Stromal cell of bone marrow (primary cell): ENCODE measurements at regions not wholly inside any gene's neighbourhood (a gene's known extent, or its start where the extent isn't known, plus 50 kb on each side); places are given as distances from the start of the nearest gene placed in this dataset.
"Not testable (repeated sequence)": the region's sequence is repeated elsewhere in the genome, so short reads cannot be mapped to it uniquely, and the experiment has no call there.

Experiments
- DNase-seq: peaks from one replicate; pipeline ENCODE4 v3.0.0-alpha.2; 2012; ENCODE audit warnings: low read depth

GRCh38 chr1:83472066-83472465 is 526.9 kb downstream of the TTLL7 start:
- DNase-seq: not testable (repeated sequence)

- not testable (repeated sequence) for DNase-seq
Measured at GRCh38 chr1:83471272-83471671, 527.7 kb downstream of the TTLL7 start.

- DNase-seq: not testable (repeated sequence)
Measured at GRCh38 chr1:83468336-83468735, 530.6 kb downstream of the TTLL7 start.

GRCh38 chr1:83457735-83458248 is 541.1 kb downstream of the TTLL7 start:
- not testable (repeated sequence) for DNase-seq

- DNase-seq: not testable (repeated sequence)
Measured at GRCh38 chr1:83457281-83457680, 541.7 kb downstream of the TTLL7 start.

- DNase-seq: not testable (repeated sequence)
Measured at GRCh38 chr1:83455753-83456152, 543.2 kb downstream of the TTLL7 start.

- not testable (repeated sequence) for DNase-seq
Measured at GRCh38 chr1:83445873-83446272, 553.1 kb downstream of the TTLL7 start.

- not testable (repeated sequence) for DNase-seq
Measured at GRCh38 chr1:83442412-83442811, 556.5 kb downstream of the TTLL7 start.

- DNase-seq: not testable (repeated sequence)
Measured at GRCh38 chr1:83440586-83440985, 558.3 kb downstream of the TTLL7 start.

- DNase-seq: not testable (repeated sequence)
Measured at GRCh38 chr1:83440021-83440420, 558.9 kb downstream of the TTLL7 start.

GRCh38 chr1:83438316-83438715 is 560.6 kb downstream of the TTLL7 start:
- not testable (repeated sequence) for DNase-seq

- not testable (repeated sequence) for DNase-seq
Measured at GRCh38 chr1:83435336-83435735, 563.6 kb downstream of the TTLL7 start.

GRCh38 chr1:83427566-83427965 is 571.4 kb downstream of the TTLL7 start:
- not testable (repeated sequence) for DNase-seq

- DNase-seq: not testable (repeated sequence)
Measured at GRCh38 chr1:83423382-83423781, 575.5 kb downstream of the TTLL7 start.

- DNase-seq: no peak
Measured at GRCh38 chr1:83418558-83418957, 580.4 kb downstream of the TTLL7 start.

GRCh38 chr1:83413839-83414107 is 585.2 kb downstream of the TTLL7 start:
- DNase-seq: not testable (repeated sequence)

- not testable (repeated sequence) for DNase-seq
Measured at GRCh38 chr1:83410746-83411413, 588.1 kb downstream of the TTLL7 start.

- not testable (repeated sequence) for DNase-seq
Measured at GRCh38 chr1:83406693-83407371, 592.1 kb downstream of the TTLL7 start.

GRCh38 chr1:83405789-83406188 is 593.1 kb downstream of the TTLL7 start:
- DNase-seq: not testable (repeated sequence)

GRCh38 chr1:83403500-83403899 is 595.4 kb downstream of the TTLL7 start:
- DNase-seq: not testable (repeated sequence)

GRCh38 chr1:83401146-83401545 is 597.8 kb downstream of the TTLL7 start:
- DNase-seq: not testable (repeated sequence)

GRCh38 chr1:83400173-83400572 is 598.8 kb downstream of the TTLL7 start:
- DNase-seq: not testable (repeated sequence)

GRCh38 chr1:83398125-83398524 is 600.8 kb downstream of the TTLL7 start:
- DNase-seq: not testable (repeated sequence)
